ENCODE measurements at regions not wholly inside any gene's neighbourhood (a gene's known extent, or its start where the extent isn't known, plus 50 kb on each side); places are given as distances from the start of the nearest gene placed in this dataset.

- TF ChIP-seq CTCF (IDR thresholded peaks at IDR 0.05; ENCODE audit: insufficient read depth, low read depth, low read length) (no peak), EZH2 (IDR thresholded peaks at IDR 0.05; ENCODE audit: insufficient read depth, low read length) (no peak)
These were observed 459.2 kb upstream of the RGMB start for GRCh38 chr5:98314292-98314691.
